ENCODE measurements at regions not wholly inside any gene's neighbourhood (a gene's known extent, or its start where the extent isn't known, plus 50 kb on each side); places are given as distances from the start of the nearest gene placed in this dataset.

DNA sequence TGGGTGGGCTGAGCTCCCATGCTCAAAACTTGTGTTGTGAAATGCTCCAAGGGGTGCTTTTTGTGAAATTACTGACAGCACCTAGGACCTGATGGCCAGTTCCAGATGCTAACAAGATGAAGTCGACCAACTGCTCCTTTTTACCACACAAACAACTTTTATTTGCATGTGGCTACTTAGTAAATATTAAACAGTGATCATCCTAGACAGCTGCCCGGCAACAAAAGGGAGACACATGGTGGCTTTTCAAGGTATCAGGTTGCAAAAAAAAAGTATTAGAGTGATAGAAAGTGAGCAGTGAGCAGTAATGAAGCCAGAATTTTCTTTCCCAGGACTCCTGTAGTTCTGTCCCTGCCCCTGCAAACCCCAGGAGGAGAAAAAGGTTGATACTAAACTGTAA, 118.5 kb downstream of the RPIA start:
- H3K27ac ChIP-seq (replicated peaks), result no peak overlapping the region

GRCh38 chr2:88810488-88810887, 119.0 kb downstream of the RPIA start:
- DNase-seq (ENCODE audit: low read depth in 1 of 2, low spot score in 1 of 2), result no peak
- H3K4me3 ChIP-seq (replicated peaks; ENCODE audit: insufficient read depth, low read length), result no peak overlapping the region
- TF ChIP-seq, protein P1, sequence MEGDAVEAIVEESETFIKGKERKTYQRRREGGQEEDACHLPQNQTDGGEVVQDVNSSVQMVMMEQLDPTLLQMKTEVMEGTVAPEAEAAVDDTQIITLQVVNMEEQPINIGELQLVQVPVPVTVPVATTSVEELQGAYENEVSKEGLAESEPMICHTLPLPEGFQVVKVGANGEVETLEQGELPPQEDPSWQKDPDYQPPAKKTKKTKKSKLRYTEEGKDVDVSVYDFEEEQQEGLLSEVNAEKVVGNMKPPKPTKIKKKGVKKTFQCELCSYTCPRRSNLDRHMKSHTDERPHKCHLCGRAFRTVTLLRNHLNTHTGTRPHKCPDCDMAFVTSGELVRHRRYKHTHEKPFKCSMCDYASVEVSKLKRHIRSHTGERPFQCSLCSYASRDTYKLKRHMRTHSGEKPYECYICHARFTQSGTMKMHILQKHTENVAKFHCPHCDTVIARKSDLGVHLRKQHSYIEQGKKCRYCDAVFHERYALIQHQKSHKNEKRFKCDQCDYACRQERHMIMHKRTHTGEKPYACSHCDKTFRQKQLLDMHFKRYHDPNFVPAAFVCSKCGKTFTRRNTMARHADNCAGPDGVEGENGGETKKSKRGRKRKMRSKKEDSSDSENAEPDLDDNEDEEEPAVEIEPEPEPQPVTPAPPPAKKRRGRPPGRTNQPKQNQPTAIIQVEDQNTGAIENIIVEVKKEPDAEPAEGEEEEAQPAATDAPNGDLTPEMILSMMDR (IDR thresholded peaks at IDR 0.05; ENCODE audit: insufficient read depth, low read length), result no peak
- TF ChIP-seq SPI1 (IDR thresholded peaks at IDR 0.05; ENCODE audit: borderline replicate concordance, low read depth) (no peak), REST (IDR thresholded peaks at IDR 0.05; ENCODE audit: insufficient replicate concordance, low read depth) (no peak), GABPA (IDR thresholded peaks at IDR 0.05; ENCODE audit: low read depth) (no peak), POLR2AphosphoS5 (IDR thresholded peaks at IDR 0.05; ENCODE audit: low read depth) (no peak)
- no peak overlapping the region for H3K27ac ChIP-seq (replicated peaks)
- no peaks in the 10 kb centered on the region for H3K27me3 ChIP-seq (ENCODE audit: insufficient read depth, poor library complexity, severe bottlenecking)

More for the DNA sequence above, 118.5 kb downstream of the RPIA start:
- TF ChIP-seq GABPA (IDR thresholded peaks at IDR 0.05; ENCODE audit: low read depth) (no peak), REST (IDR thresholded peaks at IDR 0.05; ENCODE audit: insufficient replicate concordance, low read depth) (no peak)
- H3K4me3 ChIP-seq (replicated peaks; ENCODE audit: insufficient read depth, low read length), result no peak overlapping the region
- H3K27me3 ChIP-seq (ENCODE audit: insufficient read depth, poor library complexity, severe bottlenecking), result no peaks in the 10 kb centered on the region
- no peak for DNase-seq (ENCODE audit: low read depth in 1 of 2, low spot score in 1 of 2)

DNA sequence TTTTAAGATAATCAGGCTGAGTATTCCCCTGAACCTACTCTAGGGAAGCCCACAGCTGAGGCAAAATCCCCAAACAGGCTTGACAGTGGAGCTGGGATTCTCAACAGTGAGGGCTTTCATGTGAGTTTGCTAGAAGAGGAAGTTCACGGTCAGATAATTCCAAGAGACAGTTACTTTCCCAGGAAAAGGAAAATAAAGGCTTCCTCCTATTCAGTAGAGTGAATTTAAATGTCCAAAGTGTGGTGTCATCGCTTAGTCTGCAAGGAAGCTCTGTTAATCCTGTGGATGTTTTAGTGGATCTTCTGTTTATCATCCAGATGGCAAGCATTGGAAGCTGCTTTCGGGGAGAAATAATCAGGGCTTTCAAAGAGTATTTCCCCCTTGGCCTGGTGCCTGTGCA, 119.8 kb downstream of the RPIA start:
- H3K4me3 ChIP-seq (replicated peaks; ENCODE audit: insufficient read depth, low read length), result no peak overlapping the region
- H3K27ac ChIP-seq (replicated peaks), result no peak overlapping the region
- no peaks in the 10 kb centered on the region for H3K27me3 ChIP-seq (ENCODE audit: insufficient read depth, poor library complexity, severe bottlenecking)
- no peak for DNase-seq (ENCODE audit: low read depth in 1 of 2, low spot score in 1 of 2)
- TF ChIP-seq POLR2AphosphoS5 (IDR thresholded peaks at IDR 0.05; ENCODE audit: low read depth) (no peak), SPI1 (IDR thresholded peaks at IDR 0.05; ENCODE audit: borderline replicate concordance, low read depth) (no peak), GABPA (IDR thresholded peaks at IDR 0.05; ENCODE audit: low read depth) (no peak), REST (IDR thresholded peaks at IDR 0.05; ENCODE audit: insufficient replicate concordance, low read depth) (no peak)
- TF ChIP-seq, protein P1 (IDR thresholded peaks at IDR 0.05; ENCODE audit: insufficient read depth, low read length), result no peak

- TF ChIP-seq REST (IDR thresholded peaks at IDR 0.05; ENCODE audit: insufficient replicate concordance, low read depth) (no peak), SPI1 (IDR thresholded peaks at IDR 0.05; ENCODE audit: borderline replicate concordance, low read depth) (no peak), POLR2AphosphoS5 (IDR thresholded peaks at IDR 0.05; ENCODE audit: low read depth) (no peak), GABPA (IDR thresholded peaks at IDR 0.05; ENCODE audit: low read depth) (no peak)
- TF ChIP-seq, protein P1 (IDR thresholded peaks at IDR 0.05; ENCODE audit: insufficient read depth, low read length), result no peak
- Histone ChIP-seq H3K27ac (replicated peaks) (no peak overlapping the region), H3K4me3 (replicated peaks; ENCODE audit: insufficient read depth, low read length) (no peak overlapping the region), H3K27me3 (ENCODE audit: insufficient read depth, poor library complexity, severe bottlenecking) (no peaks in the 10 kb centered on the region)
- no peak for DNase-seq (ENCODE audit: low read depth in 1 of 2, low spot score in 1 of 2)
Observed at GRCh38 chr2:88811681-88812080, 120.2 kb downstream of the RPIA start.

Data from HL-60 (cell line).